GM23248 (cell line): ENCODE measurements at regions not wholly inside any gene's neighbourhood (a gene's known extent, or its start where the extent isn't known, plus 50 kb on each side); places are given as distances from the start of the nearest gene placed in this dataset.

Source experiments
- DNase-seq: peaks from one replicate; pipeline ENCODE4 v3.0.0-alpha.2; 2015
- H2AFZ ChIP-seq: fragments of 200-600 bp; sonication (generic); 2 replicates; pipeline ENCODE4 v1.6.1; 2016; ENCODE audit warnings: antibody characterized with exemption
- H3F3A ChIP-seq: fragments of 200-600 bp; sonication (generic); 2 replicates; pipeline ENCODE4 v1.6.1; 2016; ENCODE audit warnings: mild to moderate bottlenecking, antibody characterized with exemption, mixed run types; ENCODE audit not compliant: insufficient read depth
- H3K27ac ChIP-seq: fragments of 200-600 bp; sonication (generic); 2 replicates; pipeline ENCODE4 v1.5.1; 2016; ENCODE audit warnings: mild to moderate bottlenecking
- H3K27me3 ChIP-seq: fragments of 200-600 bp; sonication (generic); replicated peaks from 2 replicates; pipeline ENCODE4 v1.6.1; 2016; ENCODE audit warnings: mild to moderate bottlenecking; ENCODE audit not compliant: insufficient read depth
- H3K36me3 ChIP-seq: fragments of 200-600 bp; sonication (generic); 2 replicates; pipeline ENCODE4 v1.6.1; 2016; ENCODE audit warnings: low read depth, mild to moderate bottlenecking
- H3K4me1 ChIP-seq: fragments of 200-600 bp; sonication (generic); 2 replicates; pipeline ENCODE4 v1.6.1; 2016; ENCODE audit warnings: mild to moderate bottlenecking; ENCODE audit not compliant: insufficient read depth
- H3K4me2 ChIP-seq: fragments of 200-600 bp; sonication (generic); one replicate; pipeline ENCODE4 v1.6.1; 2016; ENCODE audit warnings: mild to moderate bottlenecking; ENCODE audit not compliant: unreplicated experiment
- H3K4me3 ChIP-seq: fragments of 200-600 bp; sonication (generic); 2 replicates; pipeline ENCODE4 v1.5.1; 2016; ENCODE audit warnings: mild to moderate bottlenecking
- H3K79me2 ChIP-seq: fragments of 200-600 bp; sonication (generic); 2 replicates; pipeline ENCODE4 v1.6.1; 2016; ENCODE audit warnings: mild to moderate bottlenecking; ENCODE audit not compliant: insufficient read depth
- H3K9ac ChIP-seq: fragments of 200-600 bp; sonication (generic); 2 replicates; pipeline ENCODE4 v1.6.1; 2016; ENCODE audit warnings: mild to moderate bottlenecking
- H3K9me2 ChIP-seq: fragments of 200-600 bp; sonication (generic); 2 replicates; pipeline ENCODE4 v1.6.1; 2016; ENCODE audit warnings: mixed run types, mild to moderate bottlenecking, moderate library complexity; ENCODE audit not compliant: insufficient read depth
- H3K9me3 ChIP-seq: fragments of 200-600 bp; sonication (generic); one replicate; pipeline ENCODE4 v1.6.1; 2017; ENCODE audit warnings: low read depth
- H4K20me1 ChIP-seq: fragments of 200-600 bp; sonication (generic); 2 replicates; pipeline ENCODE4 v1.6.0; 2016; ENCODE audit not compliant: insufficient read depth
- EZH2 ChIP-seq: fragments of 200-600 bp; sonication (generic); IDR thresholded peaks from 2 replicates; pipeline ENCODE4 v1.6.1; 2018; ENCODE audit warnings: antibody characterized with exemption, mild to moderate bottlenecking; ENCODE audit not compliant: insufficient read depth, poor library complexity, severe bottlenecking
- EZH2phosphoT487 ChIP-seq: fragments of 200-600 bp; sonication (generic); IDR thresholded peaks from 2 replicates; pipeline ENCODE4 v1.6.1; 2018; ENCODE audit warnings: antibody characterized with exemption, moderate library complexity, mild to moderate bottlenecking, low read depth; ENCODE audit not compliant: insufficient read depth
- WGBS, 2 experiments: methylation state at CpG; one replicate each; pipeline ENCODE4 v1.1.6; 2015 to 2017; ENCODE audit warnings: low lambda C conversion rate in 2 of 2, low coverage in 1 of 2; ENCODE audit errors: missing lambda C conversion rate in 2 of 2; 5-methylcytosine and 5-hydroxymethylcytosine counted together
- in situ Hi-C: fragments of 300-500 bp; cut with MboI; formaldehyde crosslinking; loops from 2 replicates; pipeline ENCODE4 v1.15.0; 2020

GRCh38 chr4:23163647-23164436 lies 471.1 kb downstream of the GBA3 start:
- DNase-seq, result no peak
- TF ChIP-seq EZH2phosphoT487 (no peak), EZH2 (no peak)
- Histone ChIP-seq H3K4me3 (no peak overlapping the region), H2AFZ (no peak overlapping the region), H3K9me3 (no peaks in the 10 kb centered on the region), H3K4me1 (no peaks in the 10 kb centered on the region), H4K20me1 (no peaks in the 10 kb centered on the region), H3K9me2 (no peaks in the 10 kb centered on the region), H3F3A (no peaks in the 10 kb centered on the region), H3K27me3 (no peaks in the 10 kb centered on the region), H3K79me2 (no peaks in the 10 kb centered on the region), H3K4me2 (no peak overlapping the region), H3K27ac (no peak overlapping the region), H3K9ac (no peak overlapping the region), H3K36me3 (no peaks in the 10 kb centered on the region)
- 27 to 29% methylated on average over 6 of the region's 6 CpGs for WGBS, 2 experiments
- in situ Hi-C loops, result no loop called here

DNA sequence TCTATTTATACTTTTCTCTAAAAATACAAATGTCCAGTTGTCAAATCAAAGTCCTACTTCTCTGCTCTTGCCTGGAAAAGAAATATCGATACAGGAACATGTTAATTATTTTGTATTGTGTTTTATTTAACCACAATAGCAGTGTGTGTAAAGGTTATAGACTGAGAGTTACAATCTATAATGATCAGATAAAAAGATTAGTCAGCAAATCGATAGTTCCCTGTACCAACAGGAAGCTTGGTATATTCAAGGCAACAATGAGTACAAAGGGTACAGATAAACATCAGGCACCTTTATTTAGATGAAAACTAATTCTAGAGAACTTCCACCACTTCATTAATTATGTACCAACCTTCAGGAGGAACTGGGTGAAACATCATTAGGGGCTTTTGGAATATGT lies 469.5 kb downstream of the GBA3 start:
- no peaks in the 10 kb centered on the region for H3K79me2 ChIP-seq
- no peak overlapping the region for H3K4me2 ChIP-seq
- 26 to 28% methylated on average over 2 of the region's 2 CpGs for WGBS, 2 experiments
- no peaks in the 10 kb centered on the region for H3F3A ChIP-seq
- no peaks in the 10 kb centered on the region for H3K4me1 ChIP-seq
- H3K27me3 ChIP-seq, result no peaks in the 10 kb centered on the region
- DNase-seq, result no peak
- TF ChIP-seq EZH2phosphoT487 (no peak), EZH2 (no peak)
- H3K9me3 ChIP-seq, result no peaks in the 10 kb centered on the region
- no peak overlapping the region for H3K4me3 ChIP-seq
- no peak overlapping the region for H2AFZ ChIP-seq
- no peak overlapping the region for H3K9ac ChIP-seq
- H3K9me2 ChIP-seq, result no peaks in the 10 kb centered on the region
- in situ Hi-C loops, result no loop called here
- no peaks in the 10 kb centered on the region for H4K20me1 ChIP-seq
- H3K27ac ChIP-seq, result no peak overlapping the region
- no peaks in the 10 kb centered on the region for H3K36me3 ChIP-seq

DNA sequence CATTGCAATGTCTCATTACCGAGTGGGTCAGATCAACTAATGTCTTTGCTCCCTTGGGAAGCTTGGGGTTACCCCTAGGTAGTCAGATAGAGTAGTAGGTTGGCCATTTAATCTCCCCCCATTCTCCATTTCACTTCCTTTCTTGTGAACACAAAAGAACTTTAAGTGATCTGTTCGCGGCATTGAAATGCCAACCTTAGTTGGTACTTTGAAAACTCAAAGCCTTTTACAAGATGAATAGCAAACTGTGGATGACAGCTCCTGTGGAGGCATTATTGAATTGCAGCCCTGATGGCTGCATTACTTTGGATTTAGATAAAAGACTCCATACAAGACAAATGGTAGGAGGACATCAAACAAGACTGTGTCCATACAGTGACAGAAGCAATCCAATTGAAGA lies 469.1 kb downstream of the GBA3 start:
- no peak for DNase-seq
- H4K20me1 ChIP-seq, result no peaks in the 10 kb centered on the region
- 59 to 61% methylated on average over 3 of the region's 3 CpGs for WGBS, 2 experiments
- no peaks in the 10 kb centered on the region for H3F3A ChIP-seq
- in situ Hi-C loops, result no loop called here
- H3K9me3 ChIP-seq, result no peaks in the 10 kb centered on the region
- no peak overlapping the region for H3K4me2 ChIP-seq
- H3K36me3 ChIP-seq, result no peaks in the 10 kb centered on the region
- H2AFZ ChIP-seq, result no peak overlapping the region
- no peak overlapping the region for H3K27ac ChIP-seq
- H3K9ac ChIP-seq, result no peak overlapping the region
- no peaks in the 10 kb centered on the region for H3K4me1 ChIP-seq
- H3K79me2 ChIP-seq, result no peaks in the 10 kb centered on the region
- TF ChIP-seq EZH2phosphoT487 (no peak), EZH2 (no peak)
- H3K4me3 ChIP-seq, result no peak overlapping the region
- no peaks in the 10 kb centered on the region for H3K9me2 ChIP-seq
- no peaks in the 10 kb centered on the region for H3K27me3 ChIP-seq

- no peaks in the 10 kb centered on the region for H3F3A ChIP-seq
- H3K9ac ChIP-seq, result no peak overlapping the region
- no peak overlapping the region for H2AFZ ChIP-seq
- H3K4me2 ChIP-seq, result no peak overlapping the region
- DNase-seq, result peak; percentile 2
- no peaks in the 10 kb centered on the region for H3K9me2 ChIP-seq
- H3K4me1 ChIP-seq, result no peaks in the 10 kb centered on the region
- no peaks in the 10 kb centered on the region for H3K36me3 ChIP-seq
- H4K20me1 ChIP-seq, result no peaks in the 10 kb centered on the region
- H3K9me3 ChIP-seq, result no peaks in the 10 kb centered on the region
- 10 to 12% methylated on average over 2 of the region's 2 CpGs for WGBS, 2 experiments
- H3K4me3 ChIP-seq, result no peak overlapping the region
- no peaks in the 10 kb centered on the region for H3K27me3 ChIP-seq
- no peak for TF ChIP-seq EZH2phosphoT487
- no peak for TF ChIP-seq EZH2
- no peak overlapping the region for H3K27ac ChIP-seq
- no peaks in the 10 kb centered on the region for H3K79me2 ChIP-seq
- in situ Hi-C loops, result no loop called here
Observed at GRCh38 chr4:23153076-23153475, 460.3 kb downstream of the GBA3 start.
